ENCODE measurements at regions not wholly inside any gene's neighbourhood (a gene's known extent, or its start where the extent isn't known, plus 50 kb on each side); places are given as distances from the start of the nearest gene placed in this dataset.

DNA sequence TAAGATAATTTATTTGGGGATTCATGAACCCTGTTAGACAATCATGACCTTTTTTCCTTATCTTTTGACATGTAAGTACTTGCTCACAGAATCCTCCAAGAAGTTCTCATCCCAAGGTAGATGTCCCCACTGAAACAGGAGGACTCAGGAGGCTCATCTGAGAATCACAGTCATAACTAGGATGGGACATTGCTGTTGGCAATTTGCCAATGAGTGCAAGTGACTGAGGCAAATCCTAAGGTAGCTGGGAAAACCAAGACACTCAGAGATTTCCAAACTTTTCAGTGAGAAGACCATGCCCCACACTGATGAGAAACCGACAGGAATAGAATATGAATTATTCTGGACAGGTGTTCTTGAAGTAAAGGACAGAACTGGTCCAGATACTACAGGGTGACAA is 735.0 kb downstream of the TMEM182 start:
- Histone ChIP-seq H3K27me3 (no peaks in the 10 kb centered on the region), H3K27ac (no peak overlapping the region), H3K4me1 (no peaks in the 10 kb centered on the region), H3K9me3 (no peaks in the 10 kb centered on the region), H3K4me3 (no peak overlapping the region), H3K36me3 (no peaks in the 10 kb centered on the region)
- ATAC-seq (no peak), DNase-seq (no peak)
- intact Hi-C loops (cut with DNase I), result no loop called here
- TF ChIP-seq, protein P1, sequence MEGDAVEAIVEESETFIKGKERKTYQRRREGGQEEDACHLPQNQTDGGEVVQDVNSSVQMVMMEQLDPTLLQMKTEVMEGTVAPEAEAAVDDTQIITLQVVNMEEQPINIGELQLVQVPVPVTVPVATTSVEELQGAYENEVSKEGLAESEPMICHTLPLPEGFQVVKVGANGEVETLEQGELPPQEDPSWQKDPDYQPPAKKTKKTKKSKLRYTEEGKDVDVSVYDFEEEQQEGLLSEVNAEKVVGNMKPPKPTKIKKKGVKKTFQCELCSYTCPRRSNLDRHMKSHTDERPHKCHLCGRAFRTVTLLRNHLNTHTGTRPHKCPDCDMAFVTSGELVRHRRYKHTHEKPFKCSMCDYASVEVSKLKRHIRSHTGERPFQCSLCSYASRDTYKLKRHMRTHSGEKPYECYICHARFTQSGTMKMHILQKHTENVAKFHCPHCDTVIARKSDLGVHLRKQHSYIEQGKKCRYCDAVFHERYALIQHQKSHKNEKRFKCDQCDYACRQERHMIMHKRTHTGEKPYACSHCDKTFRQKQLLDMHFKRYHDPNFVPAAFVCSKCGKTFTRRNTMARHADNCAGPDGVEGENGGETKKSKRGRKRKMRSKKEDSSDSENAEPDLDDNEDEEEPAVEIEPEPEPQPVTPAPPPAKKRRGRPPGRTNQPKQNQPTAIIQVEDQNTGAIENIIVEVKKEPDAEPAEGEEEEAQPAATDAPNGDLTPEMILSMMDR (IDR thresholded peaks at IDR 0.05), result no peak

DNA sequence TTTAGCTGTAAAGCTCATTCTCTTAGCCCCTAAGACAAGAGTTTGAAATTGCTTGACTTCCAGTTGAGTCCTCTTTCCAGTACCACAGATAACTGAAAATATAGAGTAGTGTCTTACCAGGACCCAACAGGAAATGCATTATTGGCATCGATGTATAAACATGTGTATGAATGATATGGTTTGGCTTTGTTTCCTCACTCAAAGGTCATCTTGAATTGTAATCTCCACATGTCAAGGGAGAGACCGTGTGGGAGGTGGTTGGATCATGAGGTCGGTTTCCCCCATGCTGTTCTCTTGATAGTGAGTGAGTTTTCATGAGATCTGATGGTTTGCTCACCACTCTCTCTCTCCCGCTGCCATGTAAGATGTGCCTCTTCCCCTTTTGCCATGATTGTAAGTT is 745.0 kb downstream of the TMEM182 start:
- TF ChIP-seq, protein P1 (IDR thresholded peaks at IDR 0.05), result no peak
- Histone ChIP-seq H3K4me3 (no peak overlapping the region), H3K36me3 (no peaks in the 10 kb centered on the region), H3K27me3 (no peaks in the 10 kb centered on the region), H3K27ac (no peak overlapping the region), H3K9me3 (no peaks in the 10 kb centered on the region), H3K4me1 (no peaks in the 10 kb centered on the region)
- DNase-seq, result no peak
- intact Hi-C loops (cut with DNase I), result no loop called here
- no peak for ATAC-seq

DNA sequence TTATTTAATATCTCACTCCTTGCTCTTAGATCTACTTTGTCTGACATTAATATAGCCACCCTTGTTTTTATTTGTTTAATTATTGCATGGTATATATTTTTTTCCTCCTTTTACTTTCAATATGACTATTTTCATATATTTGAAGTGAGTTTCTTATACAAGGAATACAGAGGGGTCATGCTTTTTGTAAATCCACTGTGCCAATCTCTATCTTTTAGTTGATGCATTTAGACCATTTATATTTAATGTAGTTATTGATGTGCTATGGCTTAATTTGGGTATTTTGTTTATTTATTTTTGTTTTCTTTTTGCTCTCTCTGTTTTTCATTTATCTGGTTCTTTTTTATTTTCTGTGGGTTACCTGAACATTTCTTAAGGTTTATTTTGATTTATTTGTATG is 750.6 kb downstream of the TMEM182 start:
- Histone ChIP-seq H3K27me3 (no peaks in the 10 kb centered on the region), H3K27ac (no peak overlapping the region), H3K4me1 (no peaks in the 10 kb centered on the region), H3K9me3 (peaks cover 0 to 4% of the 10 kb centered on the region in 2 donors), H3K36me3 (no peaks in the 10 kb centered on the region), H3K4me3 (no peak overlapping the region)
- DNase-seq, result no peak
- TF ChIP-seq, protein P1 (IDR thresholded peaks at IDR 0.05), result no peak
- ATAC-seq, result no peak
- intact Hi-C loops (cut with DNase I), result no loop called here

DNA sequence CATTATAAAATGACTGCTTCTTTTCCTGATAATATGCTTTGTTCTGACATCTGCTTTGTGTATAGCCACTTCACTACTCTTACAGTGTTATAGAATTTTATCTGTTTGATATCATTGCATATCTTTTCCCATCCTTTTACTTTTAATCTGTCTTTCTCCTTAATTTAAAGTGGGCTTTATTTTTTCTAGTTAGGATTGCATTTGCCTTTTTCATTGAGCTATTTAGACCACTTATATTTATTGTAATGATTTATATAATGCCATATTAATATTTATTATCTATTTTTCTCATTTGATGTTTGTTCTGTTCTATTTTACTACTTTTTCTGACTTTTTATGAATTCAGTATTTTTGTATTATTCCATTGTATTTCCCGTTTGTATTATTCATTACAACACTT is 758.7 kb downstream of the TMEM182 start:
- no peak for ATAC-seq
- H3K9me3 ChIP-seq, result peaks cover 5 to 18% of the 10 kb centered on the region in 2 donors
- H3K36me3 ChIP-seq, result no peaks in the 10 kb centered on the region
- no peaks in the 10 kb centered on the region for H3K27me3 ChIP-seq
- intact Hi-C loops (cut with DNase I), result no loop called here
- H3K4me1 ChIP-seq, result no peaks in the 10 kb centered on the region
- TF ChIP-seq, protein P1 (IDR thresholded peaks at IDR 0.05), result no peak
- DNase-seq, result no peak
- no peak overlapping the region for H3K27ac ChIP-seq
- H3K4me3 ChIP-seq, result no peak overlapping the region

DNA sequence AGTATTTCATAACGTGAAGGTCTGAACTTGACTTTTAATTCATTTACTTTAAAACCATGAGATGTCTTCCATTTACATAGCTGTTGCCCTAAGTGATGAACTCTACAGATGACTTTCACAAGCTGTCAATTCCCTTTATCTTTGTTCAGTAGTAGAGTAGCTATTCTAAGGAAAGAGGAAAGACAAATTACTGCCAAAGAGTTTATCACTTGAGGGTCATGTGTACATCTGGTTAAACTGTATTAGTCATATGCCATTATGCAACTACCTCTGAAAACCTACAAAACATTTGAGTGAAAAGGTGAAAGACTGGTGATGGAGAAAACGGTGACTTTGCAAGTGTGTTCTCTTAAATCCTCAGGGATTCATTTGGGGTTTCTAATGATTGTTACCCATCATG is 763.9 kb downstream of the TMEM182 start:
- DNase-seq, result no peak
- no peak overlapping the region for H3K4me3 ChIP-seq
- intact Hi-C loops (cut with DNase I), result no loop called here
- H3K27me3 ChIP-seq, result no peaks in the 10 kb centered on the region
- no peak for ATAC-seq
- peaks cover 0 to 10% of the 10 kb centered on the region in 2 donors for H3K9me3 ChIP-seq
- TF ChIP-seq, protein P1 (IDR thresholded peaks at IDR 0.05), result no peak
- no peaks in the 10 kb centered on the region for H3K4me1 ChIP-seq
- H3K36me3 ChIP-seq, result no peaks in the 10 kb centered on the region
- H3K27ac ChIP-seq, result no peak overlapping the region

Measured in left lung (tissue), 4 donors.